Jurkat, Clone E6-1 (cell line): ENCODE measurements at regions not wholly inside any gene's neighbourhood (a gene's known extent, or its start where the extent isn't known, plus 50 kb on each side); places are given as distances from the start of the nearest gene placed in this dataset.
"Not testable (repeated sequence)": the region's sequence is repeated elsewhere in the genome, so short reads cannot be mapped to it uniquely, and the experiment has no call there.

Source experiments
- DNase-seq: peaks from one replicate; pipeline ENCODE4 v3.0.0-alpha.2; 2011; ENCODE audit warnings: low read depth, low spot score
- H3K4me3 ChIP-seq: 2 replicates; pipeline ENCODE4 v1.5.1; 2011; ENCODE audit warnings: mild to moderate bottlenecking, low read length, control low read depth, moderate library complexity

GRCh38 chr5:99070822-99071221 lies 142.0 kb upstream of the CHD1 start:
- no peak overlapping the region for H3K4me3 ChIP-seq
- no peak for DNase-seq

DNA sequence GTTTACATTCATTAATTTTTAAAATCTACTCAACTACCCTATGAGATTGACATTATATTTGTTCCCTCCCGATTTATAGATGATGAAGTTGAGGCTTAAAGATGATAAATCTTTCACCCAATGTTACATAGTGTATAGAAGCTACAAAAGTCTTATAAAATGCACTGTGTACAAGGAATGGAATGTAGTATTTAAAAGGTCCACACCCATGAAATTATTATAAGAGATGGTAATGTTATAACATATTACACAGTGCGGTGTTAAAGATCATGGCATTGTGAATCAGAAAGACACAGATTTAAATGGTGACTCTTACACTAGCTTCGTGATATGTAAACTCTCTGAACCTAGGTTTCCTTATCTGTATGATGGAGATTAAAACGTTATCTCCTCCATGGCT lies 141.6 kb upstream of the CHD1 start:
- H3K4me3 ChIP-seq, result no peak overlapping the region
- no peak for DNase-seq

GRCh38 chr5:99068944-99069650 lies 140.3 kb upstream of the CHD1 start:
- no peak overlapping the region for H3K4me3 ChIP-seq
- DNase-seq, result no peak

DNA sequence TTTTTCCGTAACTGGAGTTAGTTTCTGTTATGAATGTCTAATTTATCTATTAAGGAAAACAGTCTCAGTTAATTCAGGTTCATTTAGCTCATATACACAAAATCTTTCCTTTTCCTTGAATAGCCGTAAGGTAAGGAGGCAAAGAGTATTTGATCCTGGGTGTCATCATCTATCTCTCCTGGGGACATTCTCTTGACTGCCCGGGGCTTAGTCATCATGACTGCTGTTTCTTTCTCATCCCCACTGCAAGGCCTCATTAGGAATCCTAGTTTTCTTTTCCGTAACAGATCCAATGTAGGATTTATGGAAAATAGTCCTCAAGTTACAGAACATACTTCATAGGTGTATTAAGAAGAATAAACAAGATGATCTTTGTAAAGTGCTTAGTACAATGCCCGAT lies 134.9 kb upstream of the CHD1 start:
- DNase-seq, result no peak

DNA sequence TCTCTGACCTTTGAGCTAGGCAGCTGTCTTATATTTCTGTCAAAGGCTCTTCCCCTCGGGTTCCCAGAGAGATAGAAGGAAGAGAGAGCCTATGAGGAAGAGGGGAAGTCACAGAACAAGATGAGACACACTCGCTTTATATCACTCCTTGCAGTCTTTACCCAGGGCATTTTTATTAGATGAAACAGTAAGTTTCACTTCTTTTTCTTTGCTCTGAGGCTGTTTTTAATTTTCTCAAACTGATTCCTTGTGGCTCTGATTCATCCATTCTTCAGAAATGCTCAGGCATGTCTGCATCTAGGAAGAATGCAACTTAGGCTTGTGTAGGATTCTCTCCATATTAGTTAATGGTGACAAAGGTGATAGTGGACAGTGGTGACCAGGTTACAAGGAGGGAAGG lies 132.9 kb upstream of the CHD1 start:
- H3K4me3 ChIP-seq, result no peak overlapping the region
- DNase-seq, result no peak

More for the DNA sequence above, 134.9 kb upstream of the CHD1 start:
- no peak overlapping the region for H3K4me3 ChIP-seq

GRCh38 chr5:99061299-99061698 lies 132.5 kb upstream of the CHD1 start:
- no peak overlapping the region for H3K4me3 ChIP-seq
- no peak for DNase-seq

GRCh38 chr5:99060306-99061261 lies 131.8 kb upstream of the CHD1 start:
- H3K4me3 ChIP-seq, result no peak overlapping the region
- peak; percentile 72 for DNase-seq

- H3K4me3 ChIP-seq, result no peak overlapping the region
- no peak for DNase-seq
Observed at GRCh38 chr5:99059685-99060084, 130.9 kb upstream of the CHD1 start.

DNA sequence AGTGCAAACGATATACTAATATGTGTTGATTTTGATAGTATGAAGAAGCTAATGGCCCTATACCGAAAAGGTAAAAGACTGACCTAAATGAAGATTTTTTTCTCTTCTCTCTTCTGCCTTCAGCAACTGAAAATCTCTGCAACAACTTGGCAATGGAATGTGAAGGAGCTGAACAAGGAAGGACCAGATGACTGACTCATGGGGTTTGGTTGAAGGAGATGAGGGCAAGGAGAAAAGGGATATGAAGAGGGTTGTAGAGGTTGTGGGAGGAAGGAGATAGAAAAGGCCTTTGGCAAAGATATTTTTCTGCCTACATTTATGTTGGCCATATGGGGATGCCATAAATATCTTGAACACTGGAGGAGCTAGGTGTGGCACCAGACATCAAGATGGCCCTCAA lies 129.7 kb upstream of the CHD1 start:
- no peak for DNase-seq
- H3K4me3 ChIP-seq, result no peak overlapping the region

GRCh38 chr5:99054972-99055371 lies 126.2 kb upstream of the CHD1 start:
- no peak overlapping the region for H3K4me3 ChIP-seq
- no peak for DNase-seq

DNA sequence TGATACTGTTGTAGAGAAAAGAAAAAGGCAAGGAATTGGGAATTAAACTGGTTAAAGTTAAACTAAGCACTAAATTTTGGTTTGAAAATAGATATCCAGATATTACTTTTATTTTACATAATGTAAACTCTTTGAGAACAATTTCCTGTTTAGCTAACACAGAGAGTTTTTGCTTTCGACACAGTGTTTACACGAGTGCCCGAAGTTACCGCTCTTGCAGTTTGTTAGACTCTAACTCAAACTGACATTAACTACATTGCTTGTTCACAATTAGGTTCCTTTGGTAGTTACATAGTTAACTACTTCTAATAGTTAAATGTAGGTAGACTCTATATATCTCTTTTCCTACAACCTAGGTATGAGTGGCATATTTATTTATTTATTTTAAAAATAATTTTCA lies 117.1 kb upstream of the CHD1 start:
- H3K4me3 ChIP-seq, result no peak overlapping the region
- DNase-seq, result no peak

- DNase-seq, H3K4me3 ChIP-seq: not testable (repeated sequence)
Observed at GRCh38 chr5:99043257-99043656, 114.5 kb upstream of the CHD1 start.

- DNase-seq, result peak; percentile 79
- H3K4me3 ChIP-seq, result peak overlapping the region; percentile 34
Observed at GRCh38 chr5:99037668-99038067, 108.9 kb upstream of the CHD1 start.

DNA sequence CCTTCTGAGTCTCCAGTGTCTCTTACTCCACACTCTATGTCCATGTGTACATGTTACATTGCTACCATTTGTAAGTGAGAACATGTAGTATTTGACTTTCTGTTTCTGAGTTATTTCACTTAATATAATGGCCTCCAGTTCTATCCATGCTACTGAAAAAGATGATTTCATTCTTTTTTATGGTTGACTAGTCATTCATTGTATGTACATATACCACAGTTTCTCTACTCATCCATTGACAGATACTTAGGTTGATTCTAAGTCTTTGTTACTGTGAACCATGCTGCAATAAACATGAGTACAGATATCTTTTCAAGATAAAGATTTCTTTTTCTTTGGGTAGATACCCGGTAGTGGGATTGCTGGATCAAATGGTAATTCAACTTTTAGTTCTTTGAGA lies 107.1 kb upstream of the CHD1 start:
- DNase-seq, result no peak
- no peak overlapping the region for H3K4me3 ChIP-seq

DNA sequence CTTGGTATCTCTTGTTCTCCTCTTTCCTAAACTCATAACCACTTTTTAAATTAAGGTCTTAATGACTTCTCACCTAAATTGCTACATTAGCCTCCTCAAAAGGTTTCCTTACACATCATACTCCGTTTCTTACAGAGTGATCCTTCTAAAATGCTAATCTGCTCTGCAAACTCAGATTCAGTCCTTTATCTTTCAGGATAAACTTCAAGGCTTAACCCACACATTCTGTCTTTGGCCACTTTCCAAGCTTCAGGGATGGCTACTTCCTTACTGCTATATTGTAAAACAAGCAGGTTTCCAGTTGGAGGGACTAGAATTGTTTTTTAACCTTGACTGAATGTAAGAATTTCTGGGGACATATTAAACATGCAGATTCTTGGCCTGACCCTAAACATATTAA lies 105.5 kb upstream of the CHD1 start:
- H3K4me3 ChIP-seq, result no peak overlapping the region
- DNase-seq, result no peak

DNA sequence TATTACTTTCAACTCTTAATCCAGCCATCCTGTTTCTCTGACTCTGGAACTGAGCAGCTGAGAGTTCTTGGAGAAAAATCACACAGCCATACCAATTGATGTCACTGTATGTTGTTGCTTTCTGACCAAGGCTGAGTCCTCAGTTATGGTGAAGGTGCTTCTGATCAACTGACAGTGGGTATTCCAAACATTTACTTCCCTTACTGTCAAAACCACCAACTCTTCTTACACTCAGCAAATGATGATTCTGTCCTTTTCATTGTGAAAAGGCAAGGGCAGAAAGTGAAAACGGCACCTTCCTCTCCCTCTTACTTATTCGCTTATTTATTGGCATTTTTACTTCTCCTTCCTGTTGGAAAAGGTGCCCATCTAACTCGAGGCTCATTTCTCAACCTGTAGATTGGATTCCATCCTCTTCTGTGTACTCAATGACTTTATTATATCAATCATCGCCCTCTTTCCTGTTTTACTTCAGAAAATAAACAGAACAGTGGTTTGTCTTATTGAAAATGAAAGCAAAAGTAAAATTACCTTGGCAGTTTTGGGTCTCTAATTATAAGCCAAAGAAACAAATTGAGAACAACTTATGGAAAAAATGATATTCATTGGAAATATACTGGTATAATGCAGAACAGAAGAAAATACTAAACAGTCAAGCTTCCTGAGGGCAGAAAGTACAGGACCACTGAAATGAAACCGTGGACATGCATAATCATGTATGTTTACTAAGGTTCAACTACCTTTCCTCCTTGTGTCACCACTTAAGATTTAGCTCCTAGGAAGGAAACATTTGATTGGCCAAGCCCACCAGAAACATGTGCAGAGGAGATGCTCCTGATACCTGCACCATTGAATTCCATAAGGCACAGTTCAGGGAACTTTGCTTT lies 104.5 kb upstream of the CHD1 start:
- H3K4me3 ChIP-seq, result peak overlapping the region; percentile 49
- no peak for DNase-seq

DNA sequence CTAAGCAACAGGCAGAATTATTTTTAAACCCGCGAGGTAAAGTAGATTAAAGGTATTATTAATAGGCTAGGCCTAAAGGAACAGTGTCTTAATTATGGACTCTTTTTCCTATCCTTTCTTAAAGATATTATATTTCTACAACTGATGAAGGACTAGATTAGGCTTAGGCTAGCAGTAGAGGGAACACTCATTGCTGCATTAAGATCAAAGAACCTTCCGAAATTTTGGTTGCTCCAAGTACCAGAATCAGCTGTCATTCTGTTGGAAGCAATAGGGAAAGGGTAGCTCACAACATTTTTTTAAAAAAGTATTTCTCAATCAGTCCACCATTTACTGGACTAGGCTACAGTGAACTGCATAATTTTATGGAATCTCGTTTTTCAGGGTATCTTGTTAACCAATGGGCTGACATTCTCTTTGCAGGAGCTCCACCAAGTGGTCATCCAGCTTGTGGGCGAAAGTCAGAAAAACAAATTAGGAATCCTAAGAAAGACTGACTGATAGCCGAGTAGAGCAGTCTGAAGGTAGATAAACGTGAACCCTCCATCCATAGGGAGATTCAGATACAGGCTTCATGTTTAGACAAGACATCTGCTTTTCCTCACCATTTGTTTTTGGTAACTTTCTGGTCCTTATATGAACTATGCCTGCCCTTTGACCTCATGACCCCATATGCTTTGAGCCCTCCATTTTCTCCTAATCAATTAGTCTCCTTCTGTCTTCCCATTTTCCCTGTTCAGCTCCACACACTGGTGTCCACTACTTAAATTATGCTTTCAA lies 103.6 kb upstream of the CHD1 start:
- no peak overlapping the region; the same call in 1 of the 2 replicates for H3K4me3 ChIP-seq
- DNase-seq, result peak; percentile 54

DNA sequence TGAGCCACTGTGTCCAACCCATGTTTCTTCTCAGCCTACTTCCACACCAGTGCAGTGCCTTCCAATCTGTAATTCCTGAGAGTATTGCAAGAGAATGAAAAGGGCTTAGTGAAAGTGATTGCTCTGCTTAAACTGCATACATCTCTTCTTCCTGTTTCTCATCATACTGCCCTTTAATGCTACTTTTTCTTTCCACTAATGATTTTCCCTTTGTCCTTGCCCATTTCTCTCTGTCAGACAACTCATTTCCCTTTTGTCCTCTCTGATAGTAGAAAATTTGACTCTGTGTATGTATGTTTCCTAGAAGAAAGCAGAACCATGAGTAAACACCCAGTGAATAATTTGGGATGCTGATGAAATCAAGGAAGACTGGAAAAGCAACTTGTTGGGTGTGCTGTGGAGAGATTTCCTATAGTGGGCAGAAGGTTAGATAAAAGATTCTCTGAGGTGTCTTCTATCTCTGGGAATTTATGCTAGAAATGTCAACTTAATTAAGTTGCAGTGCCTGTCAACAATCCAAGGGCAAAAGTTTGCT lies 102.2 kb upstream of the CHD1 start:
- no peak for DNase-seq
- no peak overlapping the region for H3K4me3 ChIP-seq
